GM18867 (cell line): ENCODE measurements at regions not wholly inside any gene's neighbourhood (a gene's known extent, or its start where the extent isn't known, plus 50 kb on each side); places are given as distances from the start of the nearest gene placed in this dataset.

ENCODE experiments used
- ATAC-seq: cut with Tn5 transposase; IDR thresholded peaks from one replicate; pipeline ENCODE4 v1.9.1; 2021; ENCODE audit warnings: mild to moderate bottlenecking, moderate library complexity; ENCODE audit not compliant: unreplicated experiment

GRCh38 chr17:63365366-63366240, 80.5 kb downstream of the CYB561 start:
- ATAC-seq: no peak

- ATAC-seq: no peak
These were observed 79.9 kb downstream of the CYB561 start for GRCh38 chr17:63366241-63366566.

- ATAC-seq: no peak
These were observed 76.9 kb downstream of the CYB561 start for GRCh38 chr17:63369233-63369632.

- ATAC-seq: no peak
These were observed 75.4 kb downstream of the CYB561 start for GRCh38 chr17:63370696-63371095.

GRCh38 chr17:63376949-63377348, 69.2 kb downstream of the CYB561 start:
- ATAC-seq: no peak

- no peak for ATAC-seq
These were observed 67.4 kb downstream of the CYB561 start for GRCh38 chr17:63378411-63379375.

GRCh38 chr17:63379636-63380035, 66.5 kb downstream of the CYB561 start:
- no peak for ATAC-seq

GRCh38 chr17:63381101-63381729, 64.9 kb downstream of the CYB561 start:
- ATAC-seq: no peak

GRCh38 chr17:63382136-63382535, 64.0 kb downstream of the CYB561 start:
- ATAC-seq: no peak
